Omental fat pad (tissue), 3 donors: ENCODE measurements at regions not wholly inside any gene's neighbourhood (a gene's known extent, or its start where the extent isn't known, plus 50 kb on each side); places are given as distances from the start of the nearest gene placed in this dataset.

Source experiments
- ATAC-seq: fragments of 150-250 bp; one replicate; pipeline ENCODE4 v1.9.1; 2016; ENCODE audit warnings: mild to moderate bottlenecking, moderate library complexity; ENCODE audit not compliant: low FRiP score
- DNase-seq: peaks from one replicate; pipeline ENCODE4 v3.0.0-alpha.2; 2019; ENCODE audit warnings: low spot score
- CTCF ChIP-seq, 3 donors: fragments of 450-650 bp; IDR thresholded peaks; one replicate each; pipeline ENCODE4 v1.5.1; 2016 to 2017; ENCODE audit warnings: antibody characterized with exemption in 3 of 3, mild to moderate bottlenecking in 3 of 3, moderate library complexity in 2 of 3

- ATAC-seq (no peak), DNase-seq (no peak)
- no peak for TF ChIP-seq CTCF (IDR thresholded peaks at IDR 0.05)
Observed at GRCh38 chr7:68371985-68372384, 1226.3 kb upstream of the AUTS2 start.

GRCh38 chr7:68376131-68376661 lies 1222.1 kb upstream of the AUTS2 start:
- no peak for TF ChIP-seq CTCF (IDR thresholded peaks at IDR 0.05)
- DNase-seq (no peak), ATAC-seq (no peak)

GRCh38 chr7:68381731-68382130 lies 1216.5 kb upstream of the AUTS2 start:
- DNase-seq, result no peak
- no peak for TF ChIP-seq CTCF (IDR thresholded peaks at IDR 0.05)
- no peak for ATAC-seq

- TF ChIP-seq CTCF (IDR thresholded peaks at IDR 0.05), result no peak
- DNase-seq, result no peak
- no peak for ATAC-seq
Observed at GRCh38 chr7:68384581-68384980, 1213.7 kb upstream of the AUTS2 start.

GRCh38 chr7:68393051-68393450 lies 1205.2 kb upstream of the AUTS2 start:
- TF ChIP-seq CTCF (IDR thresholded peaks at IDR 0.05), result no peak
- no peak for DNase-seq
- no peak for ATAC-seq

- DNase-seq (no peak), ATAC-seq (no peak)
- no peak for TF ChIP-seq CTCF (IDR thresholded peaks at IDR 0.05)
Observed at GRCh38 chr7:68394131-68394530, 1204.1 kb upstream of the AUTS2 start.

- DNase-seq, result no peak
Observed at GRCh38 chr7:68399991-68400590, 1198.2 kb upstream of the AUTS2 start.

More at GRCh38 chr7:68399991-68400590, 1198.2 kb upstream of the AUTS2 start:
- TF ChIP-seq CTCF (IDR thresholded peaks at IDR 0.05), result no peak
- ATAC-seq, result no peak
